ENCODE measurements at regions not wholly inside any gene's neighbourhood (a gene's known extent, or its start where the extent isn't known, plus 50 kb on each side); places are given as distances from the start of the nearest gene placed in this dataset.
"Not testable (repeated sequence)": the region's sequence is repeated elsewhere in the genome, so short reads cannot be mapped to it uniquely, and the experiment has no call there.

- Histone ChIP-seq H3K36me3 (ENCODE audit: control insufficient read depth, insufficient read depth, low read length) (no peaks in the 10 kb centered on the region), H3K9ac (ENCODE audit: low read length) (no peak overlapping the region), H3K4me1 (ENCODE audit: control insufficient read depth, insufficient read depth, low read length) (no peaks in the 10 kb centered on the region), H3K9me3 (ENCODE audit: control insufficient read depth, low read length) (no peaks in the 10 kb centered on the region), H3K27me3 (ENCODE audit: control insufficient read depth, insufficient read depth, low read length) (no peaks in the 10 kb centered on the region), H3K4me3 (ENCODE audit: low read length) (no peak overlapping the region)
Measured at GRCh38 chr12:30578426-30578825, 117.2 kb downstream of the IPO8 start.

GRCh38 chr12:30573145-30573544 lies 122.5 kb downstream of the IPO8 start:
- H3K4me1 ChIP-seq (ENCODE audit: control insufficient read depth, insufficient read depth, low read length) = no peaks in the 10 kb centered on the region
- H3K27me3 ChIP-seq (ENCODE audit: control insufficient read depth, insufficient read depth, low read length) = no peaks in the 10 kb centered on the region
- H3K36me3 ChIP-seq (ENCODE audit: control insufficient read depth, insufficient read depth, low read length) = no peaks in the 10 kb centered on the region
- no peak overlapping the region for H3K4me3 ChIP-seq (ENCODE audit: low read length)
- no peaks in the 10 kb centered on the region for H3K9me3 ChIP-seq (ENCODE audit: control insufficient read depth, low read length)
- no peak overlapping the region for H3K9ac ChIP-seq (ENCODE audit: low read length)

GRCh38 chr12:30570211-30570890 lies 125.3 kb downstream of the IPO8 start:
- H3K9ac ChIP-seq (ENCODE audit: low read length) = no peak overlapping the region
- H3K27me3 ChIP-seq (ENCODE audit: control insufficient read depth, insufficient read depth, low read length) = no peaks in the 10 kb centered on the region
- H3K9me3 ChIP-seq (ENCODE audit: control insufficient read depth, low read length) = no peaks in the 10 kb centered on the region
- H3K4me1 ChIP-seq (ENCODE audit: control insufficient read depth, insufficient read depth, low read length) = no peaks in the 10 kb centered on the region
- H3K36me3 ChIP-seq (ENCODE audit: control insufficient read depth, insufficient read depth, low read length) = no peaks in the 10 kb centered on the region
- H3K4me3 ChIP-seq (ENCODE audit: low read length) = no peak overlapping the region

- H3K9me3 ChIP-seq (ENCODE audit: control insufficient read depth, low read length) = no peaks in the 10 kb centered on the region
- H3K36me3 ChIP-seq (ENCODE audit: control insufficient read depth, insufficient read depth, low read length) = no peaks in the 10 kb centered on the region
- no peak overlapping the region for H3K4me3 ChIP-seq (ENCODE audit: low read length)
- H3K9ac ChIP-seq (ENCODE audit: low read length) = no peak overlapping the region
- H3K4me1 ChIP-seq (ENCODE audit: control insufficient read depth, insufficient read depth, low read length) = no peaks in the 10 kb centered on the region
- no peaks in the 10 kb centered on the region for H3K27me3 ChIP-seq (ENCODE audit: control insufficient read depth, insufficient read depth, low read length)
Measured at GRCh38 chr12:30569426-30569825, 126.2 kb downstream of the IPO8 start.

GRCh38 chr12:30568453-30568852 lies 127.2 kb downstream of the IPO8 start:
- Histone ChIP-seq H3K9me3 (ENCODE audit: control insufficient read depth, low read length) (no peaks in the 10 kb centered on the region), H3K27me3 (ENCODE audit: control insufficient read depth, insufficient read depth, low read length) (no peaks in the 10 kb centered on the region), H3K4me1 (ENCODE audit: control insufficient read depth, insufficient read depth, low read length) (no peaks in the 10 kb centered on the region), H3K36me3 (ENCODE audit: control insufficient read depth, insufficient read depth, low read length) (no peaks in the 10 kb centered on the region), H3K9ac (ENCODE audit: low read length) (no peak overlapping the region), H3K4me3 (ENCODE audit: low read length) (no peak overlapping the region)

GRCh38 chr12:30567082-30567481 lies 128.6 kb downstream of the IPO8 start:
- Histone ChIP-seq H3K9me3 (ENCODE audit: control insufficient read depth, low read length) (no peaks in the 10 kb centered on the region), H3K4me1 (ENCODE audit: control insufficient read depth, insufficient read depth, low read length) (no peaks in the 10 kb centered on the region), H3K4me3 (ENCODE audit: low read length) (no peak overlapping the region), H3K9ac (ENCODE audit: low read length) (no peak overlapping the region), H3K36me3 (ENCODE audit: control insufficient read depth, insufficient read depth, low read length) (no peaks in the 10 kb centered on the region), H3K27me3 (ENCODE audit: control insufficient read depth, insufficient read depth, low read length) (no peaks in the 10 kb centered on the region)

- H3K27me3 ChIP-seq (ENCODE audit: control insufficient read depth, insufficient read depth, low read length) = no peaks in the 10 kb centered on the region
- H3K4me1 ChIP-seq (ENCODE audit: control insufficient read depth, insufficient read depth, low read length) = no peaks in the 10 kb centered on the region
- no peak overlapping the region for H3K4me3 ChIP-seq (ENCODE audit: low read length)
- no peaks in the 10 kb centered on the region for H3K36me3 ChIP-seq (ENCODE audit: control insufficient read depth, insufficient read depth, low read length)
- H3K9ac ChIP-seq (ENCODE audit: low read length) = no peak overlapping the region
- no peaks in the 10 kb centered on the region for H3K9me3 ChIP-seq (ENCODE audit: control insufficient read depth, low read length)
Measured at GRCh38 chr12:30564394-30564793, 131.3 kb downstream of the IPO8 start.

- Histone ChIP-seq H3K27me3 (ENCODE audit: control insufficient read depth, insufficient read depth, low read length) (no peaks in the 10 kb centered on the region), H3K9ac (ENCODE audit: low read length) (no peak overlapping the region), H3K9me3 (ENCODE audit: control insufficient read depth, low read length) (no peaks in the 10 kb centered on the region), H3K36me3 (ENCODE audit: control insufficient read depth, insufficient read depth, low read length) (no peaks in the 10 kb centered on the region), H3K4me3 (ENCODE audit: low read length) (no peak overlapping the region), H3K4me1 (ENCODE audit: control insufficient read depth, insufficient read depth, low read length) (no peaks in the 10 kb centered on the region)
Measured at GRCh38 chr12:30548203-30548602, 147.5 kb downstream of the IPO8 start.

GRCh38 chr12:30546121-30546520 lies 149.5 kb downstream of the IPO8 start:
- no peaks in the 10 kb centered on the region for H3K36me3 ChIP-seq (ENCODE audit: control insufficient read depth, insufficient read depth, low read length)
- no peaks in the 10 kb centered on the region for H3K4me1 ChIP-seq (ENCODE audit: control insufficient read depth, insufficient read depth, low read length)
- no peak overlapping the region for H3K4me3 ChIP-seq (ENCODE audit: low read length)
- no peaks in the 10 kb centered on the region for H3K9me3 ChIP-seq (ENCODE audit: control insufficient read depth, low read length)
- H3K9ac ChIP-seq (ENCODE audit: low read length) = no peak overlapping the region
- H3K27me3 ChIP-seq (ENCODE audit: control insufficient read depth, insufficient read depth, low read length) = no peaks in the 10 kb centered on the region

- H3K9me3 ChIP-seq (ENCODE audit: control insufficient read depth, low read length); H3K4me3 ChIP-seq (ENCODE audit: low read length); H3K9ac ChIP-seq (ENCODE audit: low read length); H3K27me3 ChIP-seq (ENCODE audit: control insufficient read depth, insufficient read depth, low read length); H3K4me1 ChIP-seq (ENCODE audit: control insufficient read depth, insufficient read depth, low read length); H3K36me3 ChIP-seq (ENCODE audit: control insufficient read depth, insufficient read depth, low read length): not testable (repeated sequence)
Measured at GRCh38 chr12:30544704-30545103, 151.0 kb downstream of the IPO8 start.

GRCh38 chr12:30537228-30537627 lies 158.4 kb downstream of the IPO8 start:
- H3K36me3 ChIP-seq (ENCODE audit: control insufficient read depth, insufficient read depth, low read length) = no peaks in the 10 kb centered on the region
- H3K9ac ChIP-seq (ENCODE audit: low read length) = no peak overlapping the region
- no peaks in the 10 kb centered on the region for H3K4me1 ChIP-seq (ENCODE audit: control insufficient read depth, insufficient read depth, low read length)
- no peaks in the 10 kb centered on the region for H3K9me3 ChIP-seq (ENCODE audit: control insufficient read depth, low read length)
- H3K4me3 ChIP-seq (ENCODE audit: low read length) = no peak overlapping the region
- H3K27me3 ChIP-seq (ENCODE audit: control insufficient read depth, insufficient read depth, low read length) = no peaks in the 10 kb centered on the region

GRCh38 chr12:30533558-30534265 lies 162.0 kb downstream of the IPO8 start:
- no peaks in the 10 kb centered on the region for H3K4me1 ChIP-seq (ENCODE audit: control insufficient read depth, insufficient read depth, low read length)
- no peaks in the 10 kb centered on the region for H3K36me3 ChIP-seq (ENCODE audit: control insufficient read depth, insufficient read depth, low read length)
- H3K27me3 ChIP-seq (ENCODE audit: control insufficient read depth, insufficient read depth, low read length) = no peaks in the 10 kb centered on the region
- H3K9me3 ChIP-seq (ENCODE audit: control insufficient read depth, low read length) = no peaks in the 10 kb centered on the region
- H3K9ac ChIP-seq (ENCODE audit: low read length) = no peak overlapping the region
- H3K4me3 ChIP-seq (ENCODE audit: low read length) = no peak overlapping the region

All from mucosa of stomach (tissue), 1 donor.